Thoracic aorta (tissue), 2 donors: ENCODE measurements at regions not wholly inside any gene's neighbourhood (a gene's known extent, or its start where the extent isn't known, plus 50 kb on each side); places are given as distances from the start of the nearest gene placed in this dataset.
"Not testable (repeated sequence)": the region's sequence is repeated elsewhere in the genome, so short reads cannot be mapped to it uniquely, and the experiment has no call there.

ENCODE experiments used
- ATAC-seq: fragments of 150-250 bp; one replicate; pipeline ENCODE4 v1.8.0; 2017; ENCODE audit warnings: low read depth; ENCODE audit not compliant: insufficient number of reproducible peaks, low FRiP score
- DNase-seq: peaks from one replicate; pipeline ENCODE4 v3.0.0-alpha.2; 2020; ENCODE audit warnings: low spot score
- H3K27ac ChIP-seq, 2 donors: fragments of 200-600 bp; sonication (generic); 1 replicate in 1 of 2; 2 replicates in 1 of 2; pipeline ENCODE4 v1.5.1; 2016; ENCODE audit warnings: mild to moderate bottlenecking in 2 of 2, moderate library complexity in 2 of 2
- H3K27me3 ChIP-seq: fragments of 200-600 bp; sonication (generic); replicated peaks from 2 replicates; pipeline ENCODE4 v1.6.0; 2016; ENCODE audit warnings: mild to moderate bottlenecking; ENCODE audit not compliant: insufficient read depth
- H3K36me3 ChIP-seq: fragments of 200-600 bp; sonication (generic); one replicate; pipeline ENCODE4 v1.5.1; 2016
- H3K4me1 ChIP-seq, 2 donors: fragments of 200-600 bp; sonication (generic); 1 replicate in 1 of 2; 2 replicates in 1 of 2; pipeline versions ENCODE4 v1.5.1 to v1.6.0; 2016; ENCODE audit warnings: low read depth in 2 of 2, mild to moderate bottlenecking in 1 of 2; ENCODE audit not compliant: control insufficient read depth in 1 of 2
- H3K4me3 ChIP-seq: fragments of 200-600 bp; sonication (generic); 2 replicates; pipeline ENCODE4 v1.5.1; 2016; ENCODE audit warnings: mild to moderate bottlenecking
- H3K9me3 ChIP-seq: fragments of 200-600 bp; sonication (generic); 2 replicates; pipeline ENCODE4 v1.5.1; 2016
- CTCF ChIP-seq: fragments of 200-600 bp; sonication (generic); IDR thresholded peaks from one replicate; pipeline ENCODE4 v1.5.1; 2019; ENCODE audit warnings: antibody characterized with exemption

DNA sequence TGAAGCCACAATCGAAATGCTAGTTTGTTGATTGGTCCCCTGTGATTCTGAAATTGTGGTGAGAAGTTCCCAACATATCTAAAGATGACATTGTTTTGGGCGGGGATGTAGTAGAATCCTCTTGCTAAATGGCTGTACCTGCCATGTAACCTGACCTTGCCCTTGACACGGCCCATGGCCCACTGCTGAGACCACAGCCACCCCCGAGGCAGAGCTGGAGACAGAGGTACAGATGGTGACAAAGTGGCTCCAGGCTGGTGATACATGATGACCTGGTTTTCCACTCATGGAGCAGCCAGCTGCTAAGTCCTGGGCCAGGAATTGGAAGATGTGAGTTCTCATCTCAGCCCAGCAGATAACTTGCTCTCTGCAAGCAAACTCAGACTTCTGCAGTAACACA, 226.5 kb downstream of the FOXD2 start:
- Histone ChIP-seq H3K36me3 (no peaks in the 10 kb centered on the region), H3K9me3 (no peaks in the 10 kb centered on the region), H3K27ac (no peak overlapping the region), H3K27me3 (no peaks in the 10 kb centered on the region), H3K4me1 (no peaks in the 10 kb centered on the region), H3K4me3 (no peak overlapping the region)
- no peak for ATAC-seq
- no peak for TF ChIP-seq CTCF
- DNase-seq: no peak

DNA sequence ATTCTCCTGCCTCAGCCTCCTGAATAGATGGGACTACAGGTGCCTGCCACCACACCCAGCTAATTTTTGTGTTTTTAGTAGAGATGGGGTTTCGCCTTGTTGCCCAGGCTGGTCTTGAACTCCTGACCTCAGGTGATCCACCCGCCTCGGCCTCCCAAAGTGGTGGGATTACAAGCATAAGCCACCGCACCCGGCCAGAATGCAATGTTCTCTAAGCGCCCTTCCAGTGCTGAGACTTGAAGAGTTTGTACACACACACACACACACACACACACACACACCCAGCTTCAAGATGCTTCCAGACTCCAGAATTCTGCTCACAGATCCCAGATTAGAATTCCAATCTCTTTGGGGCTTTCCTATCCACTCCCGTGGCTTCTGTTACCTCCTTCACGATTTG, 227.1 kb downstream of the FOXD2 start:
- DNase-seq, ATAC-seq, H3K9me3 ChIP-seq, H3K27ac ChIP-seq, H3K27me3 ChIP-seq, H3K4me3 ChIP-seq, H3K36me3 ChIP-seq, H3K4me1 ChIP-seq: not testable (repeated sequence)

- no peaks in the 10 kb centered on the region for H3K36me3 ChIP-seq
- ATAC-seq: no peak
- H3K27ac ChIP-seq: no peak overlapping the region
- H3K27me3 ChIP-seq: no peaks in the 10 kb centered on the region
- no peaks in the 10 kb centered on the region for H3K4me1 ChIP-seq
- no peaks in the 10 kb centered on the region for H3K9me3 ChIP-seq
- H3K4me3 ChIP-seq: no peak overlapping the region
- DNase-seq: no peak
- TF ChIP-seq CTCF: no peak
Measured at GRCh38 chr1:47669081-47669585, 231.3 kb downstream of the FOXD2 start.

DNA sequence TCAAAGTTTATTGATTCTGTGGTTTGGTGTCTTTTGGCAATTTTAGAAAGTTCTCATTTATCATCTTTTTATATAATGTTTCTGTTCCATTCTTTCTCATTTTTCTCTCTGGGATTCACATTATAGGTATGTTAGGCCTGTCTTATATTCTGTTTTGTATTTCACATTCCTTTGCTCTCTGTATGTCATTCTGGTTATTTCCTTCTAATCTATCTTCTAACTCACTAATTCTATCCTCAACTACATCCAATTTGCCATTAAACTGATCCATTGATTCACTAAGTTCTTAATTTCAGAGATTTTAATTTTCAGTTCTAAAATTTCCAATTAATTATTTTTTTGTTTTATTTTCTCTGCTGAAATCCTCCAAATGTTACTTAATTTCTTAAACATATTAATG, 234.8 kb downstream of the FOXD2 start:
- H3K9me3 ChIP-seq: no peaks in the 10 kb centered on the region
- no peak for DNase-seq
- H3K36me3 ChIP-seq: no peaks in the 10 kb centered on the region
- no peak overlapping the region for H3K4me3 ChIP-seq
- no peaks in the 10 kb centered on the region for H3K27me3 ChIP-seq
- no peak overlapping the region for H3K27ac ChIP-seq
- no peak for ATAC-seq
- TF ChIP-seq CTCF: no peak
- H3K4me1 ChIP-seq: no peaks in the 10 kb centered on the region

- H3K36me3 ChIP-seq: no peaks in the 10 kb centered on the region
- no peak for TF ChIP-seq CTCF
- no peak for DNase-seq
- H3K4me3 ChIP-seq: no peak overlapping the region
- H3K9me3 ChIP-seq: no peaks in the 10 kb centered on the region
- H3K27ac ChIP-seq: no peak overlapping the region
- ATAC-seq: no peak
- peaks cover 2 to 5% of the 10 kb centered on the region in 2 donors for H3K4me1 ChIP-seq
- H3K27me3 ChIP-seq: no peaks in the 10 kb centered on the region
Measured at GRCh38 chr1:47674189-47674588, 236.3 kb downstream of the FOXD2 start.

- DNase-seq (no peak), ATAC-seq (no peak)
- Histone ChIP-seq H3K27me3 (no peaks in the 10 kb centered on the region), H3K4me1 (peaks cover 8 to 14% of the 10 kb centered on the region in 2 donors), H3K4me3 (no peak overlapping the region), H3K36me3 (no peaks in the 10 kb centered on the region), H3K9me3 (no peaks in the 10 kb centered on the region), H3K27ac (no peak overlapping the region)
- no peak for TF ChIP-seq CTCF
Measured at GRCh38 chr1:47675047-47675675, 237.3 kb downstream of the FOXD2 start.
